Memory B cell (primary cell): ENCODE measurements at regions not wholly inside any gene's neighbourhood (a gene's known extent, or its start where the extent isn't known, plus 50 kb on each side); places are given as distances from the start of the nearest gene placed in this dataset.

Experiments
- ATAC-seq: fragments of 150-1000 bp; cut with Tn5 transposase; 2 replicates; pipeline ENCODE4 v1.10.0; 2021; ENCODE audit warnings: low read depth, mild to moderate bottlenecking, moderate library complexity
- DNase-seq, 2 donors: peaks; one replicate each; pipeline ENCODE4 v3.0.0; 2022; ENCODE audit warnings: low spot score in 2 of 2
- H3K27ac Mint-ChIP-seq: one replicate; pipeline ENCODE4 v1.8.0; 2022; ENCODE audit warnings: mild to moderate bottlenecking, moderate library complexity, mixed read lengths
- H3K27me3 Mint-ChIP-seq: one replicate; pipeline ENCODE4 v1.8.0; 2022; ENCODE audit warnings: mixed read lengths
- H3K36me3 Mint-ChIP-seq: one replicate; pipeline ENCODE4 v1.8.0; 2022; ENCODE audit warnings: mild to moderate bottlenecking, mixed read lengths
- H3K4me1 Mint-ChIP-seq: one replicate; pipeline ENCODE4 v1.8.0; 2022; ENCODE audit warnings: mixed read lengths
- H3K4me3 Mint-ChIP-seq: one replicate; pipeline ENCODE4 v1.8.0; 2022; ENCODE audit warnings: mild to moderate bottlenecking, moderate library complexity, mixed read lengths
- H3K9me3 Mint-ChIP-seq: one replicate; pipeline ENCODE4 v1.8.0; 2022; ENCODE audit warnings: mixed read lengths

DNA sequence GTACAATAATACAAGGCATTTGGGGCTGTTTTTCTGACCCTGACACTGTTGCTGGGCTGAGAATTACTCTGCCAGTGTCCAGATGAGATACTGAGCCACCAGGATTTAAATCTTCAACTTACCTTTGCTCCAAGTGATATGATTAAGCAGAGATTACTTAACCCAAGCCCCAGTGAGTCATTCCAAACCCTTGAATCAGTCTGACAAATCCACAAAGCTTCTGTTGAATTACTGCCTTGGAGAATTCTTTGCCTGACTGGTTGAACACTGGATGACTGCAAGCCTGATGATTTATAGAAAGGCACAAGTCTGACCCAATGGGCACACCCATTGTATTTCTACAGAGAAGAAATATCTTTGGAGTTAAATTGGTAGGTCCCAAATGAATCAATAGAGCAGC is 88.2 kb upstream of the TSC22D2 start:
- ATAC-seq (no peak), DNase-seq (no peak)
- H3K4me3 Mint-ChIP-seq: no peak overlapping the region
- peaks cover 3% of the 10 kb centered on the region for H3K4me1 Mint-ChIP-seq
- peaks cover 4% of the 10 kb centered on the region for H3K27me3 Mint-ChIP-seq
- H3K27ac Mint-ChIP-seq: no peak overlapping the region
- H3K36me3 Mint-ChIP-seq: no peaks in the 10 kb centered on the region
- peaks cover 2% of the 10 kb centered on the region for H3K9me3 Mint-ChIP-seq

DNA sequence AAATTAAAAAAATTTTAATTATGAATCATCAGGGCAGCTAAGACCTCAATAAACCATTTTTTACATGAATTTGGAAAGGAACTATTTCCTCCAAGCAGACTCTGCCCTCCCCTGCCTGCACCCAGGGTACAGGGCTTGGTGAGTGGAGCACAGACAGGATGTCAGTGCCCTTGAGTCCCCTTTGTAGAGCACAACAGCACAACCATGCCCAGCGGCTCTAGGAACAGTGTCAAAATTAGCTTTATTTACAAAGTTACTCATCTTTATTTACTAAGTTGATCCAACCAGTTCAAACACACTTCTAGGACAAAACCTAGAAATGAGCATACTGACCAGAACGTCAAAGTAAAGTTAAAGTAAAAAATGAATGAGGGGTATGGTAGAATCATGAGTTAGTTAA is 90.6 kb upstream of the TSC22D2 start:
- peaks cover 3% of the 10 kb centered on the region for H3K4me1 Mint-ChIP-seq
- H3K9me3 Mint-ChIP-seq: peaks cover 2% of the 10 kb centered on the region
- no peaks in the 10 kb centered on the region for H3K36me3 Mint-ChIP-seq
- ATAC-seq (no peak), DNase-seq (no peak)
- H3K27ac Mint-ChIP-seq: no peak overlapping the region
- H3K4me3 Mint-ChIP-seq: no peak overlapping the region
- peaks cover 9% of the 10 kb centered on the region for H3K27me3 Mint-ChIP-seq

DNA sequence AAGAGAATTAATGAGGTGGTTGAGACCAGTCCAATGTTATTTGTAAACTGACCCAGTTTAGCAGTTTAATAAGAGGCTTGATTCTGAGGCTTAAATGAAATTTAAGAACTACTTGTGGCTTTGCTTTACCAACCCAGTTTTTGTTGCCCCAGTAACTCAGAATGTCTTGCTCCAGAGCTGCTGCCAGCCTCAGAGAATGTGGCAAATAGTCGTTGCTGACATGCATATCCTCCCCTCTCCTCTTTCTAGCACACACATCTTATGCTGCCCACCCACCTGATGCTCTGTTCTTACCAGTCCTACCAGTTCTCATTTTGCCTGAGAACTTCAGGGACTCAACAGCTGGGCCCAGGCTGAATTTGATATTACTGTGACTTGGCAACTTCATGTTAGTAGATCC is 92.4 kb upstream of the TSC22D2 start:
- Mint-ChIP-seq H3K27ac (no peak overlapping the region), H3K4me1 (no peaks in the 10 kb centered on the region), H3K4me3 (no peak overlapping the region), H3K27me3 (peaks cover 11% of the 10 kb centered on the region), H3K9me3 (no peaks in the 10 kb centered on the region), H3K36me3 (no peaks in the 10 kb centered on the region)
- ATAC-seq: no peak
- DNase-seq: no peak

DNA sequence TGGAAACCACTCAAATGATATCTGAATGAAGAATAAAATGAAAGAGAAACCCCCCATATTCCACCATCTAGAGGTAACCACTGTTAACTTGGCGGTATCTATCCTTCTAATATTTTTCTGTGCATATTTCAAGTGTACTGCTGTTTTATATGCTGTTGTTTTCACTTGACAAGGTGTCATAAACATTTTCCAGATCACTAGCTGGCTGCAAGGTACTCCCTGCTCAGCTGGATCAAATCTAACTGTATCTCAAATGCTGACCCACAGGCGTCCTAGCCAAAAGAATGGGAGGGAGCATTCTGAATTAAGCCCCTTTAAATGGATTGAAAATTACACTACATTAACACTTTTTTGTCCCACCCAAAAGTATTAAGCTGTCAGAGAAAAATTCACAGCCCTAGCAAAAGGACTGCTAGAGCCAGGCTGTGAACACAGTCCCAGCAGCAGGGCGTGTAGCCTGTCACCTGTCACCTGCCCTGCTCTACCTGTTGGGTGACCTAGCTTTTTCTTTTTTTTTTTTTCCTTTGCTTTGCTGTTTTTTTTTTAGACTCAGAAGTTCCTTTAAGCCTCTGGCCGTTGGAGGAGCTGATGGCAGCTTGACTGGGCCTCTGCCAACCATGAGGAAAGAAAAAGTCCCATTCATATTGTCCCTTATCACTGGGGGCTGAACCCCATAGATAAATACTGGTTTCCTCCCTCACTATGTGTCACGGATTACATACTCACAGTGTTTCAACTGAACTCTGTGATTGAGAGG is 93.7 kb upstream of the TSC22D2 start:
- Mint-ChIP-seq H3K4me3 (no peak overlapping the region), H3K4me1 (no peaks in the 10 kb centered on the region), H3K27me3 (peaks cover 11% of the 10 kb centered on the region), H3K27ac (no peak overlapping the region), H3K9me3 (no peaks in the 10 kb centered on the region), H3K36me3 (no peaks in the 10 kb centered on the region)
- DNase-seq: no peak
- no peak for ATAC-seq

DNA sequence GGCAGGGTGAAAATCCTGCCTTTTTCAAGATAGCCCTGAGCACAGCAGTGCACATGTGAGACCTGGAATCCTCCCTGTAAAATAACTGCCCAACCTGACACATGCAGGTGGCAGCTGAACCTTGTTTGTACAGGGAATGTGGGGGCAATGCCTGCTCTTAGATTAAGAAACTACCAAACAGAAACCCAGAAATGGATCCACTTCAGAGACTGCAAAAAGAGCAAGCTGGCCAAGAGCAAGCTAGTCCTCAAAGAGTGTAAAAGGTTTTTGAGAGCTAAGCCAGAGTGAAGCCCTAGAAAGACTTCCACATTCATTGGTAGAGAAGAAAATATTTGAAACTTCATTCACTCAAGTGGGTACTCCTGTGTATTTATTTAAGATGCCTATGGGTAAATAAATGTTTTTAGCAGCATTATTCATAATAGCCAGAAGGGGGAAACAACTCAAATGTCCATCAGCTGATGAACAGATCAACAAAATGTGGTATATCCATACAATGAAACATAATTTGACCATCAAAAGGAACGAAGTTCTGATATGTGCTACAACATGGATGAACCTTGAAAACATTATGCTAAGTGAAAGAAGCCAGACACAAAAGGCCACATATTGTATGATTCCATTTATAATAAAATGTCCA is 96.0 kb upstream of the TSC22D2 start:
- Mint-ChIP-seq H3K36me3 (no peaks in the 10 kb centered on the region), H3K4me1 (no peaks in the 10 kb centered on the region), H3K9me3 (no peaks in the 10 kb centered on the region), H3K27ac (no peak overlapping the region), H3K4me3 (no peak overlapping the region), H3K27me3 (peaks cover 17% of the 10 kb centered on the region)
- ATAC-seq (no peak), DNase-seq (no peak)

DNA sequence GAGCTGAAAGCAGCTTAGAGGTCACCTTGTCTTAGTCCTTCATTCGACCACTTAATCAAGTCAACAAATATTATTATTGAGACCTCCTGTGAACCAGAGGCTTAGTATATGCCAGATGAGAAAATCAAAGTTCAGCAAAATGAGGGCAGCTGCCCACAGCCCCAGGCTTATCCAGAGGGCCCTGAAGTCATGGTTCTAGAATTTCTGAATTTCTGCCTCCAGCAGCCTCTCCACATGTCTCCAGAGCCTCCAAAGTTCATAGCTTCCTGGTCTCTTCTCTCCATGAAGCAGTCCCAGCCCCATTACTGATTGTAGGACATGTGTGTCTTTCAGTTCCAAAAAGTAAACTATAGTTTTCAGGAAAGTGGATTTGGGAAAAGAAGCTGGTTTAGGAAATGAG is 96.9 kb upstream of the TSC22D2 start:
- ATAC-seq (no peak), DNase-seq (no peak)
- Mint-ChIP-seq H3K9me3 (no peaks in the 10 kb centered on the region), H3K36me3 (no peaks in the 10 kb centered on the region), H3K4me3 (no peak overlapping the region), H3K4me1 (no peaks in the 10 kb centered on the region), H3K27me3 (peaks cover 17% of the 10 kb centered on the region), H3K27ac (no peak overlapping the region)

DNA sequence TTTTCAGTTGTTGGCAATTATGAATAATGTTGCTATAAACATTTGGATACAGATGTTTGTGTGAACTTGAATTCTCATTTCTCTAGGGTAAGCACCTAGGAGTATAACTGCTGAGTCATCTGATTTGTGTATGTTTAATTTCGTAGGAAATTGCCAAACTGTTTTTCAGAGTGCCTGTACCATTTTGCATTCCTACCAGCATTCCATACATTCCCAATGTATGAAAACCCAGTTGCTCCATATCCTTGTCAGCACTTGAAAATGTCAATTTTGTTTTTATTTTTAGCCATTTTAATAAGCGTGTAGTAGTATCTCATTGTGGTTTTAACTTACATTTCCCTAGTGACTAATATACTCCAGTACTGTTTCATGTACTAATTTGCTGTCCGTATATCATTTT is 98.5 kb upstream of the TSC22D2 start:
- Mint-ChIP-seq H3K4me1 (no peaks in the 10 kb centered on the region), H3K4me3 (no peak overlapping the region), H3K36me3 (no peaks in the 10 kb centered on the region), H3K27me3 (peaks cover 13% of the 10 kb centered on the region), H3K9me3 (no peaks in the 10 kb centered on the region), H3K27ac (no peak overlapping the region)
- ATAC-seq (no peak), DNase-seq (no peak)

DNA sequence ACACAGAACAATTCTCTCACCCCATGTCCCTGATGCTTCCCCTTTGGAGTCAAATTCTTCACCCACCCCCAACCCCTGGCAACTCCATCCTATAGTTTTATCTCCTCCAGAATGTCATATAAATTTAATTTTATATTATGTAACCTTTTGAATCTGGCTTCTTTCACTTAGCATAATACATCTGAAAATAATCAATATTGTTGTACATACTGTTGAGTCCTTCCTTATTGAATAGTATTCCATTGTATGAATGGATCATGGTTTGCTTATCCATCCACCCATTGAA is 98.9 kb upstream of the TSC22D2 start:
- ATAC-seq: no peak
- Mint-ChIP-seq H3K4me1 (no peaks in the 10 kb centered on the region), H3K27ac (no peak overlapping the region), H3K36me3 (no peaks in the 10 kb centered on the region), H3K27me3 (peaks cover 14% of the 10 kb centered on the region), H3K9me3 (no peaks in the 10 kb centered on the region), H3K4me3 (no peak overlapping the region)
- DNase-seq: no peak

DNA sequence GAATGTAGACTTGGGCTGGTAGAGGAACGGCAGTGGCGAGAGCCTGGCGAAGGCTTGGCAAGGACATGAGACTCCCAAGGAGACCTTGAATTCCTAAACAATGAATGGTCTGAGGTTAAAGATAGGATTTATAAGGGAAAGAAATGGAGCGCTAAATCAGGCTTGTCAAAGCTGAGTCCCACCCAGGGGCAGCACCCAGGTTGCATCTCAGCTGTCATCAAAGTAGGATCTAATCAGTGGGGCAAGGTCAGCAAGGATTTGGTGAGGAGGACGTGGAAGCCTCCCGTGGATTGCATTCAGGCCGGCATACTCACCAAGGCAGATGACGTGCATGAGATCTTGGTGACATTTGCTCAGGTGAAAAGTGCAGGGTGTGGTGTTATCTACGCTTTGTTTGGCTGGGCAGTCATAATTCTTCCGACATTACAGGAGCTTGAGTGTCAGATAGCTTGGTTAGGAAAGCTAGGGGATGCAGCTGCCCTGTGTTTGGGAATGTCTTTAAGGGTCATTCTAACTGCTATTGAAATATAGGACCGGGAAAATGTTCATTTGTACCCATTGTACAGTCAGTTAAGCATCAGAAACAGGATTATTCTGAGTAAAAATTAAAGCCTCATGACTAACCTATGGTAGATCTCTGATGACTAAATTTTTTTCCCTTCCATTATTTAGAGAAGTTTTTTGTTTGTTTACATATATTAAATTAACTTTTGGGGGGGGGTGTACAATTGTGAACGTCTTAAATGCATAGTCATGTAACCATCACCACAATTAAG is 99.4 kb upstream of the TSC22D2 start:
- Mint-ChIP-seq H3K4me1 (no peaks in the 10 kb centered on the region), H3K27ac (no peak overlapping the region), H3K36me3 (no peaks in the 10 kb centered on the region), H3K27me3 (peaks cover 15% of the 10 kb centered on the region), H3K9me3 (no peaks in the 10 kb centered on the region), H3K4me3 (no peak overlapping the region)
- ATAC-seq (no peak), DNase-seq (no peak)

DNA sequence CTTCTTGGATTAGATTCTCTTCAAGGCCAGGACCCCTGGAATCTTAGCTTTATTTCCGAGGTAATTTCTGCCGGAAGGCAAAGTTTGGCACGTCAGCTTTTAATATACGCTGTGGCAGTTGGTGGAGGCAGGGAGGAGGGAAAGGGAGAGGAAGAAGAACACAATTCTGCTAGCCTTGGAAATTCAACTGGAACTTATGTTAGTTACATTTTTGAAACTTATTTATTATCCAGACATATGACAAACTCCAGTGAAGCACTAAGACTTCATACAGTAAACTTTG is 100.1 kb upstream of the TSC22D2 start:
- Mint-ChIP-seq H3K27me3 (peaks cover 13% of the 10 kb centered on the region), H3K27ac (no peak overlapping the region), H3K36me3 (no peaks in the 10 kb centered on the region), H3K9me3 (no peaks in the 10 kb centered on the region), H3K4me3 (no peak overlapping the region), H3K4me1 (no peaks in the 10 kb centered on the region)
- DNase-seq (no peak), ATAC-seq (no peak)

DNA sequence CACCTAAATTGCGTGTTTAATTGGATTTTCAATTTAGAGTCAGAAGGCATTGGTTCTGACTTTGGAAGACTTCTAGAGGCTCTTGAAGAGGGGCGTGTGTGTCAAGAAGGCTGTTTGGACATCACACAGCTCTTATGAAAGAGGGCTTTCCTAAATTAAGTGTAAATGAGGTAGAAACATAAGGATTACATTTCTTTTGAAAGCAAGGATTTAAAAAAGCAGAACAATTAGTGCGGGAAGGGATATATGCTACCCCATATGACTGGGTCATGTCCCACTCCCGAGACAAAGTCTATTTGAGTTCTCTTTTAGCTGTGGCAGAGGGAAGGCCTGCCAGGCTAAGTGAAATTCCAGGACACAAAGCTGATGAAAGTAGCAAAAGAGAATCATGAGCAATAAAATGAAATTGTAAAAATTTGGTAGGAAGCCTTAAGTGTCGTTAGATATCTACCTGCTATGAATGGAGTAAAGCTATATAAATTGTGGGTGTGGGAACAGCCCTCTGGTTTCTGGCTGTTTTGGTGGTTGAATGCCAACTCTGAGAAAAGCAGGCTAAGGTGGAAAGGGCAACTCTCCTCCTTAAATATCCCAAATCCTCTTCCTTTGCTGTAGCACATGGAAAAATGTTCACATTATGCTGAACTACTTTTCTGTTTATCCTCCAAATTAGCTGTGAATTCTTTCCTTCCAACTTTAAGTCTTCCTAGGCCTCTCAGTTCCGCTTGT is 100.6 kb upstream of the TSC22D2 start:
- H3K36me3 Mint-ChIP-seq: no peaks in the 10 kb centered on the region
- peaks cover 15% of the 10 kb centered on the region for H3K27me3 Mint-ChIP-seq
- no peaks in the 10 kb centered on the region for H3K4me1 Mint-ChIP-seq
- ATAC-seq: no peak
- no peak for DNase-seq
- H3K9me3 Mint-ChIP-seq: no peaks in the 10 kb centered on the region
- H3K4me3 Mint-ChIP-seq: no peak overlapping the region
- H3K27ac Mint-ChIP-seq: no peak overlapping the region

DNA sequence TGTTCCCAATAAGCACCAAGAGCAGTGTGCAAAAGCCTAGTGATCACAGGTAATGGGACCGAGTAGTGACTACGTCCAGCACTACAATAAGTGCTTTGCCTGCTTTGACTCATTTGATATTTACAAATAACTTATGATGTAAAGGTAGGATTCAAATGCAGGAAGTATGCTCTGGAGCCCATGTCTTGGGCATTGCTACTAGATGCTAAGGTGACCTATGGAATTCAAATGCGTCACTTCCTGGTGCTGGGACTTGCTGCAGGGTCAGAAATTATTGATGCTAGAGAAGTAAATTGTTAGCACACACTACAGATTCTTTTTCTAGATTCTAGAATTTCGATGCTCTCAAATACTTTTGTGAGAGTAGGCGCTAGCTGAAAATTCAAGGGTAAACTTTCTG is 101.2 kb upstream of the TSC22D2 start:
- peaks cover 15% of the 10 kb centered on the region for H3K27me3 Mint-ChIP-seq
- no peak overlapping the region for H3K27ac Mint-ChIP-seq
- ATAC-seq (no peak), DNase-seq (no peak)
- no peak overlapping the region for H3K4me3 Mint-ChIP-seq
- no peaks in the 10 kb centered on the region for H3K9me3 Mint-ChIP-seq
- H3K36me3 Mint-ChIP-seq: no peaks in the 10 kb centered on the region
- H3K4me1 Mint-ChIP-seq: no peaks in the 10 kb centered on the region

DNA sequence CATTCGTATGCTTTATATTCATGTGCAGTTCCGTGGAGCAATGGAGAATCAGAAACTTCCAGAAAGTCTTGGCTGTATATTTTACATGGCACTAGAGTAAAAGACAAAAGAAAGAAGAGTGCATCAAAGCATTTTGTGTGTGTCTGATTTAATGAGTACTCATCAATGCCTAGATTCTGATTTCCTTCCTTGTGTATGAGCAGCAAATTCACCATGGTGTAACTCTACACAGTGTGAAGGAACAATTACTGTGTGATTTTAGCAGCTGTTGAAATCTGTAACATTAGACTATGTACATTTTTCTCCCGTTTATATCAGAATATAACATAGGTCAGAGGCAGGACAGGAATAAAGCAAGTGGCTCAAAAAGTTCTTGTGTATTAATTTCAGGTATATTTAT is 102.0 kb upstream of the TSC22D2 start:
- no peaks in the 10 kb centered on the region for H3K36me3 Mint-ChIP-seq
- no peaks in the 10 kb centered on the region for H3K4me1 Mint-ChIP-seq
- no peak overlapping the region for H3K4me3 Mint-ChIP-seq
- H3K9me3 Mint-ChIP-seq: no peaks in the 10 kb centered on the region
- H3K27ac Mint-ChIP-seq: no peak overlapping the region
- peaks cover 16% of the 10 kb centered on the region for H3K27me3 Mint-ChIP-seq
- ATAC-seq (no peak), DNase-seq (no peak)

DNA sequence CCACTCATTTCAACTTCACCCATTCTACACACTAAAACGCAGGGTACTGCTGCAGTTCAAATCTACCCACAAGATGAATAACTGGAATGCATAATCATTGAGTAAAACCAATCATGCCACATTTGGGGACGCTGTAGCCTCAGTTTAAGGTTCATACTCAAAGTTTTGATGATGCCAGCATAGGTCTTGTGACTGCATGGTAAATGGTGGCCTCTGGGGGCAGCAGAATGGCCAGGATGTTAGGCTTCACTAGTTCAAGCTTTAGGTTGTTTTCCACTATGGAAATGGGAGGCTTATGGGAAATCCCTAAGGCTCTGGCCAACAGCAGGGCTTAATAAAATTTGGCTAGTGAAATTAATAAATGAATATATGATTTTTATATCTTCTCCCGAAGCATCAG is 104.3 kb upstream of the TSC22D2 start:
- Mint-ChIP-seq H3K36me3 (no peaks in the 10 kb centered on the region), H3K4me1 (no peaks in the 10 kb centered on the region), H3K27ac (no peak overlapping the region), H3K27me3 (peaks cover 19% of the 10 kb centered on the region), H3K9me3 (no peaks in the 10 kb centered on the region), H3K4me3 (no peak overlapping the region)
- ATAC-seq (peak; percentile 22), DNase-seq (no peak)
